ENCODE measurements at regions not wholly inside any gene's neighbourhood (a gene's known extent, or its start where the extent isn't known, plus 50 kb on each side); places are given as distances from the start of the nearest gene placed in this dataset.
"Not testable (repeated sequence)": the region's sequence is repeated elsewhere in the genome, so short reads cannot be mapped to it uniquely, and the experiment has no call there.

- Histone ChIP-seq H3K4me3 (no peak overlapping the region), H3K27ac (no peak overlapping the region)
These were observed 54.7 kb upstream of the NRIP1 start for GRCh38 chr21:15119486-15119885.

DNA sequence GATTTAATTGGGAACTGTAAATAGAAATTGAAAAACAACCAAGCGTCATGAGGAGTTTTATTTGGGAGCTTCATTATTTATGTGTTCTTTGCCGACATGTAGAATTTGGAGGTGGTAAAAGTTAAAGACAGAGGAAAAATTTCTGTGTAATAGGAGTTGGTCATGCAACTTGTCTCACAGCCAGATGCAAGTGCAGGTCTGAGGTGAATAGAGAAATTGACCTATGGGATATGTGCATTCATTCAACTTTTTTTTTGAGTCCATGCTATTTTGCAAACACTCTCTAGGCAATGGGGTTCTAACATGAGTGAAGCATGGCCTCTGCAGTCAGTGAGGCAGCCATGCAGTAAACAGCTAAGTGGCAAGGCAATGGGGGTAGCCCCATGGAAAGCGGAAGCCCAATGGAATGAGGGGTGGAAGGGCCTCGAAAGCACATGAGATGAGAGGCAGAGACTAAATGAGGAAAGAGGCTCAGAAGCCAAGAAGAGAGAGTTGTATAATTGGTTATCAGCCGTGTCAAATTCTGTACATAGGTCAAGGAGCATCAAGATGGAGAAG is 56.4 kb upstream of the NRIP1 start:
- peak overlapping the region in 1 of 21 experiments; percentile 34 for H3K27ac ChIP-seq
- no peak overlapping the region for H3K4me3 ChIP-seq

DNA sequence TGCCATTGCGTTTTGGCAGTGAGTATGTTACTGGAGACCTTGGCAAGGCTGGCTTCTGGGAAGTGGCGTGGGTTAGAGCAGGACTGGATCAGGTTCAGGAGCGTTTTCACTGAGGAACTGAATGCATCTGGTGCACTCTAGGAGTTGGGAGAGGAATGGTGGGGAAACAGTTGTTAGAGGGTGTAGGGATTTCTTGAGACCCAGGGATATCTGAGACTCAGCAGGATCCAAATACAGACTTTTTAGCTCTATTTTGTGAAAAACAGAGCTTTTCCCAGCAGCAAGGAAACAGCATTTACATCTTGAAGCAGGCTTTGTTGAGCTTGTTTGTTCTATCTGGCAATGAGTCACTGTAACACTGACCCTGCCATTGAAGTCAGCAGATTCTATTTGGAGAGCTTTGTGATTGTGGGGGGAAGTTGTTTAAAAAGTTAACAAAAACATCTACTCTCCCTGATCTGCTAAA is 56.9 kb upstream of the NRIP1 start:
- Histone ChIP-seq H3K27ac (peak overlapping the region in 2 of 21 experiments; percentile 22 to 34), H3K4me3 (no peak overlapping the region)

GRCh38 chr21:15122241-15122640 is 57.4 kb upstream of the NRIP1 start:
- H3K27ac ChIP-seq, result no peak overlapping the region

GRCh38 chr21:15124731-15125130 is 59.9 kb upstream of the NRIP1 start:
- no peak overlapping the region for H3K4me3 ChIP-seq
- H3K27ac ChIP-seq, result no peak overlapping the region

More at GRCh38 chr21:15122241-15122640, 57.4 kb upstream of the NRIP1 start:
- H3K4me3 ChIP-seq, result no peak overlapping the region

DNA sequence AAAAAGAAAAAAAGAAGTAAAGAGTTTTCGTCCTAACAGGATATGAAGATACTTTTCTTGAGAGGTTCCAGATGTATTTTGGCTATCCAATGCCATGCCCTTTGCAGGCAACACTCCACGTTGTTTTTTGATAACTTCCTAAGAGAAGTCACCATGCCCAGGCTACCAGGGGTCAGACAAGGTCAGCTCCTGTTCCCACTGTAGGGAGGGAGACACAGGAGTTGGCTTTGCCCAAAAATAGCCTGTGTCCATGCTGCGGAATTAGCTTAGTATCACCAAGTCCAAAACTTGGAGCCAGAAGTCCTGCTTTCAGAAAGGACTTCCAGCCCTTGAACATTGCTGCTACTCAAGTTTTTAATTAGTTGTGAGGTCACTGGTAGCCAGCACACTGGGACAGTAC is 62.1 kb upstream of the NRIP1 start:
- Histone ChIP-seq H3K4me3 (no peak overlapping the region), H3K27ac (no peak overlapping the region)

DNA sequence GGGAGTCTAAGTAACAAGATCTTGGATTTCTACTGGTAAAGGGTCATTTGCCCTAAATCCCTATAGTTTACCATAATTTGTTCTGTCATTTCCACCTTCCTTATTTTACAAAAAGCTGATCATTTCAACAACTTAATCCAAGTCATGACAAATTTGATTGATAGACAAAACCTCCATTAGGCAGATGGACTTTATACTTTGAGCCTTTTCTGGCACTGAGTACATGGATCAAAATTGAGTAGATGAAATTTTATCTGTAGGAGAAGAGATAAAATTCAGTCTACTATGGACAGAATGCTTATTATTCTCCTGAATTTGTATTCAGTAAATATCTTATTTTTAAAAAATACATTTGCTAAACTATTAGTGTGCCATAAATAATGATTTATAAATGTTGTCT is 62.6 kb upstream of the NRIP1 start:
- H3K27ac ChIP-seq, result no peak overlapping the region
- no peak overlapping the region for H3K4me3 ChIP-seq

GRCh38 chr21:15128267-15128666 is 63.5 kb upstream of the NRIP1 start:
- Histone ChIP-seq H3K27ac (no peak overlapping the region), H3K4me3 (no peak overlapping the region)

GRCh38 chr21:15128714-15129113 is 63.9 kb upstream of the NRIP1 start:
- not testable (repeated sequence) for H3K27ac ChIP-seq, H3K4me3 ChIP-seq

- Histone ChIP-seq H3K27ac (no peak overlapping the region), H3K4me3 (no peak overlapping the region)
These were observed 65.5 kb upstream of the NRIP1 start for GRCh38 chr21:15130326-15130725.

DNA sequence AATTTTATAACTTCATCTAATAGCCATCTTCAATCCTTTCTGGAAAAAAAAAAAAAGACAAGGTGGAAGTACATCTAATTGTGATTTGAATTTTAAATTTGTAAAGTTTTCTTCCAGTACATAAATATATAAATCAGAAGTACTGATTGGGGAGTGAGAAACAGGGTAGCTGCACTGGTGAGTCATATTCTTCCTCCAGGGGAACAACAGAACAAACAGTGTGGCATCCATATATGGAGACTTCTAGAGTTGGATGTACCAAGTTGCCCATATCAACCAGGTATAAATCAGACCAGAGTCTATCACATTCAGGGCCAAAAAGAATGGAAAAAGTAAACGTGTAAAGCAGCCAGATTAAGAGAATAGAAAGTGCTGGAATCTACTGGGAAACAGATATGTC is 66.0 kb upstream of the NRIP1 start:
- H3K27ac ChIP-seq, result no peak overlapping the region
- H3K4me3 ChIP-seq, result no peak overlapping the region

- no peak overlapping the region for H3K4me3 ChIP-seq
- no peak overlapping the region for H3K27ac ChIP-seq
These were observed 68.0 kb upstream of the NRIP1 start for GRCh38 chr21:15132781-15133180.

- H3K27ac ChIP-seq, result no peak overlapping the region
These were observed 70.1 kb upstream of the NRIP1 start for GRCh38 chr21:15134701-15135470.

DNA sequence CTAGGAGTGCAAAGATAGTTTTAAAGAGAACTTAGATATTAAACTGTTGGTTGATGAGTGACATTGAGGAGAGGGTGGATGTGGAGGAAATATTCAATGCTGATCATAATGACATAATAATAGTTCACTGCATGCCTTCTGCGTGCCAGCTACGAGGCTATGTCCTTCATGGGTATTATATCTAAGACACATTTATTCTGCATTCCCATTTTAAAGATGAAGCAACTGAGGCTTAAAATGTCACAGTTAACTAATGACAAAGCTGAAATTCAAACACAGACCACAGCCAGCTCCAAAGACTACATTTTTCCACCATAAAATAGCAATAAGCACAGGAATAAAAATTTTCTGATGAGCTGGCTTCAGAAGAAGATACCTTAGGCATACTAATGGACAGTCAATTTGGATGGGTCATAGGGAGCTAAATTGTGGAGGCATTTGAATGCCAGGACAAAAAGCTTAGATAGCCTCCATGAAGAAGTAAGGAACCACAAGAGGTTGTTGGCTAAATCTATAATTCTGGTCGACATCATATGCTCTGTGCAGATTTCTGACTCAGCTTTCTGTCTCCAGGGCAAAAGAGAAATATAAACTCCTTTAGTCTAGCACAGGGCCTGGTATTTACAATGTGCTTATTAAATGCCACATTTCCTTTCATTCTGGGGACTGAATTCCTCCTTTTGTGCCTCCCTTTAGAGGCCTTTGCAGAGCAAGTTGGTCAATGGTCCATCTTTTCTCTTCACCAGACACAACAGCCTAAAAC is 71.2 kb upstream of the NRIP1 start:
- Histone ChIP-seq H3K4me3 (no peak overlapping the region), H3K27ac (no peak overlapping the region)

More at GRCh38 chr21:15134701-15135470, 70.1 kb upstream of the NRIP1 start:
- no peak overlapping the region for H3K4me3 ChIP-seq

GRCh38 chr21:15138490-15138889 is 73.7 kb upstream of the NRIP1 start:
- no peak overlapping the region for H3K27ac ChIP-seq
- H3K4me3 ChIP-seq, result no peak overlapping the region

DNA sequence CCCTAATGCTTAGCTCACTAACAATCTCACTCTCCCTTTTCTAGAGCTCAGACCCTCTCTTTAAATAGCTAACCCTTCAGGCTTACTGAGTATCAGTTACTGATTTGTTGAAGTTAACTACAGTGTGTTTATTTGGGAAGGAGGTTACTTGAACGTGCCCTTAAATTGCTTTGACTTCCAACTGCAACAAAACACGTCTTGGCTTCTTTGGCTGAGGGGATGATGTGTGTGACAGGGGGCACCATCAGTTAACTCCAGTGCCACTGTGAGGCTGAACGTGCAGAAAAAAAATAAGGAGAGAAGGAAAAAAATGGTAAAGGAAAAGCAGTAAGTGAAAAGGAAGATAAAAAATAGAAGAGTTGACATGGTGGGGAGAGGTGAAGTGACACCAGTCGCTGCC is 75.1 kb upstream of the NRIP1 start:
- Histone ChIP-seq H3K27ac (no peak overlapping the region), H3K4me3 (no peak overlapping the region)

- no peak overlapping the region for H3K27ac ChIP-seq
- H3K4me3 ChIP-seq, result no peak overlapping the region
These were observed 75.7 kb upstream of the NRIP1 start for GRCh38 chr21:15140321-15141019.

DNA sequence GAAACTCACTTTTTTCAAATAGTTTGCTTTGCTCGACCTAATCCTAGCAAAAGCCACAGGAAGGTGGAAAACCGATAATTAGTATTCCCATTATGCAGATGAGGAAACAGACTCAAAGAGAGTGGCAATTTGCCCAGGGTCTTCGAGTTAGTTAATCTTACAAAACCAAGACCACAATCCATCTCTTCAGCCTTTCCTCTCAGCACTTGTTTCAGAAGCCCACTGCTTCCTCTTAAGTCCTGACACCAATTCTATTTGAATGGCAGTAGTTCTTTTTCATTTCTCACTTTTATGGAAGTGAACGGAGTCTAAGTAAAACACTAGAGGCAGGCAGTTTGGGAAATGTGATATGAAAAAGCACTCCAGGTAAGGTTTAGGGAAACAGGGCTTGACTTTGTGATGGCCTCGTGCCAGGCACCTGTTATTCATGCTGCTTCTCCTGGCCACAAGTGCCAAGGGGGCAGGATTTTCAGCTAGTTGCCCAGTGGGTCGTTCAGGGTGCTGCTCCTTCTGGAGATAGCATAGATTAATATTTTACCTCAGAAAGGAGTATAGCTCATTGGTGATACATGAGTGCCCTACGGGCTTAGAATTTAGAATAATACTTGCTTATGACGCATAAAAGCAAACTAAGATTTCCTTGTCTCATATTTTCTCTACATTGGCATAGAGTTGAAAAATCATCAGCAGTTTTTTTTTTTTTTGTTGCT is 76.6 kb upstream of the NRIP1 start:
- Histone ChIP-seq H3K4me3 (no peak overlapping the region), H3K27ac (no peak overlapping the region)

DNA sequence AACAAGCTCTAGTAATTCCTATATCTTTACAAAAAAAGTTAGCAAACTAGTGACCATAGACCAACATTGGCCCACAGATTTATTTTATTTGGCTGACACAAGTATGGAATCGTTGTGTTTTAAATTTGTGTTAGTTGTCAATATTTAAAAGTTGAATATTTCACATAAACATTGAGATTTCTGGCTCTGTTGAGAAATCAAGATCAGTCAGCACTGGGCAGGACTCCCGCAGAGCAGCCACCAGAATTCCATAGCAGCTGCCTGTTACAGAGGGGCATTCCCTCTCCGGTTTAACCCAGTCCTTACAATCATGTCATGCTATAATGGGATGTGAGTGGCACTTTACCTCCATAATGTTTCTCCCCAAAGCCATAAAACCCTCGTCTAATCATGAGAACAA is 79.2 kb upstream of the NRIP1 start:
- H3K27ac ChIP-seq, result no peak overlapping the region

DNA sequence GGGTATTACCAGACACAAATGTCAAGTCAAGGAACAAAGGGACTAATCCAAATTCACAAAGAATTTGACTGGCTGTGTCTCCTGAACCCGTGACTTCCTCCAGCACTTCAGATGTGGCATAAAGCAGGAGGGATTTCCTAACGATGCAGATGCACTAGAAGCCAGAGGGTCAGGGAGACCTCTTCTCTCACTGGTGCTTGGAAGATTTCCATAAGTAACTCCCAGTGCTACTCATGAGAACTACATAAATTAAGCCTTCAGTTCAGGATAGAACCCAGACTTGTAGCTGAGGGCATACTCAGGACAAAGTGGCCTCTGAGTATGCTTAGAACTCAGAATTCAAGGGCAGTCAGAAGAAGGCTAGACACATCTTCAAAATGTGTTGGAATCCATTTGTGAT is 83.6 kb upstream of the NRIP1 start:
- no peak overlapping the region for H3K27ac ChIP-seq

More for the DNA sequence above, 79.2 kb upstream of the NRIP1 start:
- H3K4me3 ChIP-seq, result no peak overlapping the region

More for the DNA sequence above, 83.6 kb upstream of the NRIP1 start:
- H3K4me3 ChIP-seq, result no peak overlapping the region
